HepG2 (cell line): ENCODE measurements at regions not wholly inside any gene's neighbourhood (a gene's known extent, or its start where the extent isn't known, plus 50 kb on each side); places are given as distances from the start of the nearest gene placed in this dataset.
A peak's percentile ranks its signal among the peaks of the same experiment; 100 is the strongest.

Experiments used
- BRF2 ChIP-seq: sonication (generic); formaldehyde crosslinking; IDR thresholded peaks from 2 replicates; pipeline ENCODE4 v1.8.1; 2022; ENCODE audit warnings: mild to moderate bottlenecking, missing genetic modification reagents
- CC2D1A ChIP-seq: sonication (generic); formaldehyde crosslinking; IDR thresholded peaks from 2 replicates; pipeline ENCODE4 v1.8.1; 2023; ENCODE audit warnings: mild to moderate bottlenecking, missing genetic modification reagents
- DBP ChIP-seq: sonication (generic); formaldehyde crosslinking; IDR thresholded peaks from 2 replicates; pipeline ENCODE4 v1.4.0; 2020; ENCODE audit warnings: missing genetic modification reagents; ENCODE audit errors: not compliant biosample characterization
- GATAD2A ChIP-seq: IDR thresholded peaks from 2 replicates; pipeline ENCODE4 v1.6.1; 2016
- HMGXB4 ChIP-seq, 2 experiments: sonication (generic) in 1 of 2; formaldehyde crosslinking in 1 of 2; IDR thresholded peaks; 2 replicates each; pipeline versions ENCODE4 v1.4.0 to v1.6.1; 2018 to 2020; ENCODE audit warnings: missing genetic modification reagents in 2 of 2, borderline replicate concordance in 1 of 2, low read depth in 1 of 2, mild to moderate bottlenecking in 1 of 2, missing biosample characterization in 1 of 2
- KDM4B ChIP-seq: sonication (generic); formaldehyde crosslinking; IDR thresholded peaks from 2 replicates; pipeline ENCODE4 v1.4.0; 2020; ENCODE audit warnings: missing genetic modification reagents
- TEF ChIP-seq: sonication (generic); formaldehyde crosslinking; IDR thresholded peaks from 2 replicates; pipeline ENCODE4 v1.5.0; 2020; ENCODE audit warnings: missing genetic modification reagents
- TOE1 ChIP-seq: sonication (generic); formaldehyde crosslinking; IDR thresholded peaks from 2 replicates; pipeline ENCODE4 v1.4.0; 2020; ENCODE audit warnings: mild to moderate bottlenecking, missing genetic modification reagents
- TRAFD1 ChIP-seq: sonication (generic); formaldehyde crosslinking; IDR thresholded peaks from 2 replicates; pipeline ENCODE4 v1.5.1; 2020; ENCODE audit warnings: missing genetic modification reagents, mild to moderate bottlenecking, borderline replicate concordance
- ZNF253 ChIP-seq: sonication (generic); formaldehyde crosslinking; IDR thresholded peaks from 2 replicates; pipeline ENCODE4 v1.8.0; 2022; ENCODE audit warnings: mild to moderate bottlenecking, missing genetic modification reagents, borderline replicate concordance
- ZNF382 ChIP-seq: sonication (generic); formaldehyde crosslinking; IDR thresholded peaks from 2 replicates; pipeline ENCODE4 v1.5.0; 2020; ENCODE audit warnings: missing genetic modification reagents, mild to moderate bottlenecking, borderline replicate concordance
- ZNF512 ChIP-seq: sonication (generic); formaldehyde crosslinking; IDR thresholded peaks from 2 replicates; pipeline ENCODE4 v1.4.0; 2020; ENCODE audit warnings: mild to moderate bottlenecking, missing genetic modification reagents
- ZNF549 ChIP-seq: sonication (generic); formaldehyde crosslinking; IDR thresholded peaks from 2 replicates; pipeline ENCODE4 v1.5.0; 2020; ENCODE audit warnings: missing genetic modification reagents
- ZNF646 ChIP-seq: sonication (generic); formaldehyde crosslinking; IDR thresholded peaks from 2 replicates; pipeline ENCODE4 v1.9.0; 2021; ENCODE audit warnings: mild to moderate bottlenecking, missing genetic modification reagents

- 0 out of 2 replicates have a peak, but pooled peaks have one; percentile 17 for TF ChIP-seq TEF (CRISPR knock-in tag)
- no peak for TF ChIP-seq ZNF253 (CRISPR knock-in tag)
- no peak for TF ChIP-seq TOE1
- no peak for TF ChIP-seq ZNF549 (CRISPR knock-in tag)
- TF ChIP-seq BRF2: no peak
- TF ChIP-seq GATAD2A (CRISPR knock-in tag): peak; percentile 33; the same call in 1 of the 2 replicates
- TF ChIP-seq DBP (CRISPR knock-in tag): no peak
- TF ChIP-seq ZNF512 (CRISPR knock-in tag): no peak
- no peak for TF ChIP-seq ZNF646
- no peak for TF ChIP-seq ZNF382
- TF ChIP-seq CC2D1A (CRISPR knock-in tag): no peak
- no peak for TF ChIP-seq KDM4B (CRISPR knock-in tag)
- TF ChIP-seq TRAFD1 (CRISPR knock-in tag): no peak
- no peak for TF ChIP-seq HMGXB4 (CRISPR knock-in tag; IDR thresholded peaks at IDR 0.05; ENCODE audit: borderline replicate concordance in 1 of 2, low read depth in 1 of 2)
Observed at GRCh38 chr3:20323307-20323927, 137.4 kb upstream of the SGO1 start (continued).
